H1 (cell line): ENCODE measurements at regions not wholly inside any gene's neighbourhood (a gene's known extent, or its start where the extent isn't known, plus 50 kb on each side); places are given as distances from the start of the nearest gene placed in this dataset.
A peak's percentile ranks its signal among the peaks of the same experiment; 100 is the strongest.

Source experiments
- CTCF ChIA-PET: fragments of 300-600 bp; sonication (Branson Sonifier 250); formaldehyde crosslinking; loops from one replicate; lab custom pipeline; 2021; ENCODE audit not compliant: partially characterized antibody; lab: Charles Lee
- POLR2A ChIA-PET: fragments of 300-600 bp; sonication (Branson Sonifier 250); formaldehyde crosslinking; loops from one replicate; lab custom pipeline; 2021; ENCODE audit warnings: inconsistent platforms; ENCODE audit not compliant: partially characterized antibody; lab: Charles Lee
- DNase-seq, 2 experiments: peaks; one replicate each; pipeline versions ENCODE4 v3.0.0 to v3.0.0-alpha.2; 2010 to 2022; ENCODE audit warnings: low spot score in 2 of 2, low read depth in 1 of 2, mixed read lengths in 1 of 2
- FAIRE-seq: peaks from 2 replicates; lab custom pipeline; 2011; peaks lifted over from hg19 to GRCh38; lab: Jason Lieb, UNC
- H2AFZ ChIP-seq: 2 replicates; pipeline ENCODE4 v1.8.1; 2012; ENCODE audit warnings: low read length, inconsistent platforms
- H2AK5ac ChIP-seq: 2 replicates; pipeline ENCODE4 v1.6.1; 2013; ENCODE audit warnings: low read depth, low read length
- H2BK120ac ChIP-seq: replicated peaks from 2 replicates; pipeline ENCODE3; 2013; ENCODE audit warnings: low read depth, low read length, inconsistent platforms
- H2BK12ac ChIP-seq: 2 replicates; pipeline ENCODE4 v1.6.1; 2013; ENCODE audit warnings: low read depth, low read length
- H2BK15ac ChIP-seq: 2 replicates; pipeline ENCODE4 v1.6.1; 2013; ENCODE audit warnings: low read length
- H2BK20ac ChIP-seq: 2 replicates; pipeline ENCODE4 v1.6.1; 2013; ENCODE audit warnings: low read length
- H2BK5ac ChIP-seq: 2 replicates; pipeline ENCODE4 v1.6.1; 2013; ENCODE audit warnings: low read depth, low read length
- H3K14ac ChIP-seq: 2 replicates; pipeline ENCODE4 v1.6.1; 2013; ENCODE audit warnings: inconsistent platforms; ENCODE audit not compliant: insufficient read length
- H3K18ac ChIP-seq: 2 replicates; pipeline ENCODE4 v1.6.1; 2013; ENCODE audit warnings: low read length; ENCODE audit errors: extremely low read depth
- H3K23ac ChIP-seq: 2 replicates; pipeline ENCODE4 v1.6.1; 2013; ENCODE audit warnings: inconsistent platforms; ENCODE audit not compliant: insufficient read length
- H3K23me2 ChIP-seq: 2 replicates; pipeline ENCODE4 v1.6.1; 2013; ENCODE audit warnings: low read depth, low read length
- H3K27ac ChIP-seq: 2 replicates; pipeline ENCODE4 v1.6.1; 2011; ENCODE audit warnings: low read depth, low read length, inconsistent platforms
- H3K27me3 ChIP-seq, 4 experiments: replicated peaks in 1 of 4; 1 replicate in 1 of 4; 2 replicates in 3 of 4; pipeline versions ENCODE4 v1.6.1 to v1.8.1; 2011 to 2013; ENCODE audit warnings: low read length in 3 of 4, mild to moderate bottlenecking in 3 of 4, inconsistent platforms in 2 of 4, mixed read lengths in 2 of 4, moderate library complexity in 1 of 4; ENCODE audit not compliant: control insufficient read depth in 3 of 4, insufficient read depth in 3 of 4; ENCODE audit errors: extremely low read depth in 1 of 4
- H3K36me3 ChIP-seq, 4 experiments: 2 replicates each; pipeline versions ENCODE4 v1.6.1 to v1.8.1; 2011 to 2013; ENCODE audit warnings: mild to moderate bottlenecking in 4 of 4, low read length in 3 of 4, moderate library complexity in 2 of 4, control low read depth in 1 of 4, inconsistent platforms in 1 of 4; ENCODE audit not compliant: insufficient read depth in 4 of 4, control insufficient read depth in 2 of 4
- H3K4ac ChIP-seq: replicated peaks from 2 replicates; pipeline ENCODE3; 2013; ENCODE audit warnings: low read length, low read depth, mixed read lengths, inconsistent platforms; ENCODE audit not compliant: insufficient read length
- H3K4me1 ChIP-seq, 4 experiments: replicated peaks in 1 of 4; 1 replicate in 1 of 4; 2 replicates in 3 of 4; pipeline versions ENCODE4 v1.6.1 to v1.8.1; 2011 to 2013; ENCODE audit warnings: low read length in 3 of 4, inconsistent platforms in 2 of 4, mixed read lengths in 1 of 4; ENCODE audit not compliant: insufficient read depth in 4 of 4, control insufficient read depth in 3 of 4
- H3K4me2 ChIP-seq, 2 experiments: 2 replicates each; pipeline versions ENCODE4 v1.6.1 to v1.8.1; 2011 to 2013; ENCODE audit warnings: low read depth in 2 of 2, low read length in 2 of 2, control low read depth in 1 of 2, inconsistent platforms in 1 of 2, mild to moderate bottlenecking in 1 of 2; ENCODE audit not compliant: insufficient read depth in 1 of 2
- H3K4me3 ChIP-seq, 4 experiments: fragments of 200-600, 300-600 bp in 1 of 4; sonication (generic), shearing (Covaris generic), sonication (Bioruptor Twin) in 1 of 4; 2 replicates each; pipeline versions ENCODE4 v1.5.1 to v1.8.1; 2011 to 2016; ENCODE audit warnings: low read length in 4 of 4, low read depth in 3 of 4, control low read depth in 2 of 4, inconsistent platforms in 2 of 4, mild to moderate bottlenecking in 2 of 4, mixed read lengths in 1 of 4, moderate library complexity in 1 of 4; ENCODE audit not compliant: insufficient read depth in 2 of 4; ENCODE audit errors: extremely low read depth in 1 of 4
- H3K56ac ChIP-seq: replicated peaks from 2 replicates; pipeline ENCODE3; 2013; ENCODE audit warnings: low read depth, mild to moderate bottlenecking, mixed read lengths, low read length, inconsistent platforms; ENCODE audit not compliant: insufficient read length
- H3K79me1 ChIP-seq: 2 replicates; pipeline ENCODE4 v1.6.1; 2013; ENCODE audit warnings: low read depth, low read length, control low read depth
- H3K79me2 ChIP-seq, 2 experiments: 2 replicates each; pipeline versions ENCODE4 v1.6.1 to v1.8.1; 2012 to 2013; ENCODE audit warnings: low read length in 2 of 2, mild to moderate bottlenecking in 2 of 2, inconsistent platforms in 1 of 2; ENCODE audit not compliant: insufficient read depth in 2 of 2, control insufficient read depth in 1 of 2
- H3K9ac ChIP-seq, 4 experiments: replicated peaks in 1 of 4; 1 replicate in 1 of 4; 2 replicates in 3 of 4; pipeline versions ENCODE4 v1.6.1 to v1.8.1; 2011 to 2013; ENCODE audit warnings: low read depth in 3 of 4, low read length in 3 of 4, control low read depth in 2 of 4, mild to moderate bottlenecking in 2 of 4, moderate library complexity in 2 of 4, inconsistent platforms in 1 of 4; ENCODE audit errors: extremely low read depth in 1 of 4
- H3K9me3 ChIP-seq, 2 experiments: 2 replicates each; pipeline versions ENCODE4 v1.6.1 to v1.8.1; 2012 to 2013; ENCODE audit warnings: mild to moderate bottlenecking in 2 of 2, moderate library complexity in 2 of 2, control low read depth in 1 of 2, inconsistent platforms in 1 of 2, low read depth in 1 of 2, low read length in 1 of 2, mixed read lengths in 1 of 2; ENCODE audit not compliant: insufficient read depth in 2 of 2
- H4K20me1 ChIP-seq, 2 experiments: replicated peaks in 1 of 2; 2 replicates each; pipeline versions ENCODE3 to v1.8.1; 2011 to 2013; ENCODE audit warnings: inconsistent platforms in 2 of 2, low read length in 2 of 2, mild to moderate bottlenecking in 1 of 2; ENCODE audit not compliant: insufficient read depth in 2 of 2, control insufficient read depth in 1 of 2
- H4K5ac ChIP-seq: 2 replicates; pipeline ENCODE4 v1.6.1; 2013; ENCODE audit warnings: low read length, low read depth, mixed read lengths, inconsistent platforms; ENCODE audit not compliant: insufficient read length
- H4K8ac ChIP-seq: 2 replicates; pipeline ENCODE4 v1.8.0; 2013; ENCODE audit warnings: mild to moderate bottlenecking, moderate library complexity, low read length, inconsistent platforms; ENCODE audit not compliant: insufficient read depth; ENCODE audit errors: extremely low read depth
- H4K91ac ChIP-seq: replicated peaks from 2 replicates; pipeline ENCODE3; 2013; ENCODE audit warnings: low read length, mixed read lengths, inconsistent platforms; ENCODE audit not compliant: insufficient read length
- TAF1 ChIP-seq: IDR thresholded peaks from 2 replicates; pipeline ENCODE4 v1.6.1; 2011; ENCODE audit warnings: mild to moderate bottlenecking, low read depth, low read length
- WGBS, 2 experiments: shearing (Covaris generic) in 1 of 2; methylation state at CpG; one replicate each; pipeline versions ENCODE4 v1.1.6 to v1.1.7; 2013 to 2015; ENCODE audit warnings: low lambda C conversion rate in 2 of 2, mixed read lengths in 2 of 2, inconsistent platforms in 1 of 2, low coverage in 1 of 2, missing lambda C conversion rate in 1 of 2; ENCODE audit not compliant: insufficient replicate concordance in 2 of 2, insufficient coverage in 1 of 2, insufficient read length in 1 of 2; ENCODE audit errors: extremely low coverage in 1 of 2, missing lambda C conversion rate in 1 of 2; 5-methylcytosine and 5-hydroxymethylcytosine counted together

DNA sequence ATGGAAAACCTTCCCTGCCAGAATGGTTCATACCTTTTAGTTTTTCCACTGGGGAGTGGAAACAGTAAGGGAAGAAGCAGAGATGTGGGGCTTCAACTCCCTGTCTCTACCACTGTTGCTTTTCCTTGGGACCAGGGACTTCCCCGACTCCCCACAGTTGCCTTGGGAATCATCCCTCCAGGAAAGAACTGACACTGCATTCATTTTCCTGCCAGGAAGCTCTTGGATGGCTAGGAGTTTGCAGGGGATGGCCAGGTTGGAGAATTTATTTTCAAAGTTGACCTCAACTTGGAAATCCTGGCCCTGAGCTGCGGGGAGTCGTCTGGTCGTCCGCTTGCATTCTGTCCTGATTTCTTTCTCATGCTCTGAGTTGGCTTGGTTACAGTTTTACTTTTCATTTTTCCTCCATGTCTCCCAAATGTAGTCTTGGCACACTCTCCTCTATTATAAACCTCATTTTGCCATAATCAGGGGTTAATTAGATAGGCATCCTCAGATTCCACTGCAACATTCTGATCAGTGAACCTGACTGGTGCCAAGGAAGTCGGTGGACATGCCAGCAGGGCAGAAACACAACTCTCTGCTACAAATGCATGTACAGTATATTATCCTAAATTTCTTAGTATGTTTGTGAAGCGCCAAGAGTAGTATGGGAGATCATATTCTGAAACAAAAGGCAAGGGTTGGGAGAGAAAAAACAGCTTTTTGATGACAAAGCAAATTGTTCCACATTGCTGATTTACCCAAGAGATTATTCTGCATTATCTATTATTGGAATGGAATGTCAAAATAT is 220.5 kb upstream of the XYLT1 start:
- Histone ChIP-seq H3K18ac (no peak overlapping the region), H3K56ac (no peak overlapping the region), H2BK12ac (no peak overlapping the region), H3K27me3 (no peaks in the 10 kb centered on the region; a peak in 1 of 7 replicates), H4K91ac (no peak overlapping the region), H3K23ac (no peak overlapping the region), H3K79me1 (no peaks in the 10 kb centered on the region), H2BK120ac (no peak overlapping the region), H4K20me1 (no peaks in the 10 kb centered on the region), H2BK20ac (no peak overlapping the region), H2BK5ac (no peak overlapping the region), H3K36me3 (no peaks in the 10 kb centered on the region), H3K4me2 (no peak overlapping the region), H3K79me2 (no peaks in the 10 kb centered on the region), H2AFZ (peak overlapping the region; percentile 72; the same call in 1 of the 2 replicates), H3K4me3 (no peak overlapping the region), H3K14ac (no peak overlapping the region), H4K8ac (no peak overlapping the region), H3K27ac (no peak overlapping the region), H4K5ac (no peak overlapping the region), H2AK5ac (no peak overlapping the region), H3K4ac (no peak overlapping the region), H3K23me2 (no peaks in the 10 kb centered on the region), H3K4me1 (peaks cover 0 to 3% (median 0%) of the 10 kb centered on the region in 4 experiments; a peak in 2 of 7 replicates), H3K9me3 (no peaks in the 10 kb centered on the region; a peak in 1 of 4 replicates), H3K9ac (no peak overlapping the region), H2BK15ac (no peak overlapping the region)
- 90% methylated on average over 7 of the region's 7 CpGs; no CpG with 5 or more reads in 1 of the 2 experiments for WGBS, 2 experiments
- DNase-seq (no peak), FAIRE-seq (no peak)
- CTCF ChIA-PET = no interaction called here
- POLR2A ChIA-PET = no interaction called here
- TF ChIP-seq TAF1 = no peak
